ENCODE measurements at regions not wholly inside any gene's neighbourhood (a gene's known extent, or its start where the extent isn't known, plus 50 kb on each side); places are given as distances from the start of the nearest gene placed in this dataset.

DNA sequence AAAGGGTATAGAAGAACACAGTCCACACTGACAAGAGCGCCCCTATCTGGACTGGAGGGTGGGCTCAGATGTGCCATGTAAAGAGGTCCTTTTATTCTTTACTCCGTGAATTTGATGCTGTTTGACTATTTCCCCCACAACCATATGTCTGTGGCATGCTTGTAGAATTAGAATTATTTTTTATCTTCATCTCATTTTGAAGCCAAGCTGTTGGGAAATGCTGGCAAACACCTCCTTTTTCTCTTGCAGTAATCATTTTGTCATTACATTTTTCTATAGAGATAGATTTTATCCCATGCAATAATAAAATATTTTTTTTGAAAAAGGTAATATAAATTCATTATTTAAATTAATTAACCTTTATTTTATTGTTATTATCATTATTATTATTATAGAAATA is 926.6 kb upstream of the AUTS2 start:
- H3K4me3 ChIP-seq (ENCODE audit: low read depth, low read length) = no peak overlapping the region
- DNase-seq (ENCODE audit: low read depth) = no peak
- TF ChIP-seq, protein P1, sequence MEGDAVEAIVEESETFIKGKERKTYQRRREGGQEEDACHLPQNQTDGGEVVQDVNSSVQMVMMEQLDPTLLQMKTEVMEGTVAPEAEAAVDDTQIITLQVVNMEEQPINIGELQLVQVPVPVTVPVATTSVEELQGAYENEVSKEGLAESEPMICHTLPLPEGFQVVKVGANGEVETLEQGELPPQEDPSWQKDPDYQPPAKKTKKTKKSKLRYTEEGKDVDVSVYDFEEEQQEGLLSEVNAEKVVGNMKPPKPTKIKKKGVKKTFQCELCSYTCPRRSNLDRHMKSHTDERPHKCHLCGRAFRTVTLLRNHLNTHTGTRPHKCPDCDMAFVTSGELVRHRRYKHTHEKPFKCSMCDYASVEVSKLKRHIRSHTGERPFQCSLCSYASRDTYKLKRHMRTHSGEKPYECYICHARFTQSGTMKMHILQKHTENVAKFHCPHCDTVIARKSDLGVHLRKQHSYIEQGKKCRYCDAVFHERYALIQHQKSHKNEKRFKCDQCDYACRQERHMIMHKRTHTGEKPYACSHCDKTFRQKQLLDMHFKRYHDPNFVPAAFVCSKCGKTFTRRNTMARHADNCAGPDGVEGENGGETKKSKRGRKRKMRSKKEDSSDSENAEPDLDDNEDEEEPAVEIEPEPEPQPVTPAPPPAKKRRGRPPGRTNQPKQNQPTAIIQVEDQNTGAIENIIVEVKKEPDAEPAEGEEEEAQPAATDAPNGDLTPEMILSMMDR (IDR thresholded peaks at IDR 0.05; ENCODE audit: control insufficient read depth, extremely low read depth, insufficient read depth) = no peak

DNA sequence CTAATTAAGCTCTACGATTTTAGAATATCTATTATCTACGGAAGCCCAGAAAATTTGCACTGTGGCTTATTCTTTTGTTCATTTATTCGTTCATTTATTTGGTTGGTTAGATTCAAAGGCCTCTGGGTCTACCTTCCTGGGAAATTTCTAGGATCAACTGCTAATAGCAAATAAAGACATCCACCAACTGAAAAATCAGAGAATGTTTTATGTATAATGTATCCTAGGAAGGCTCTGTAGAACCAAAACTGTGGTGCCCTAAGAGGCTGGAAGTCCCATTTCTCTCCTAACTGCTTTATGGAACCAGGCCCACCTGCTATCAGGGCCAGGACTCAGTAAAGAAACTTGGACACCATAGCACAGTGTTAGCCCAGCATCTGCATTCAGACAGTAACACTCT is 923.4 kb upstream of the AUTS2 start:
- no peak for DNase-seq (ENCODE audit: low read depth)
- TF ChIP-seq, protein P1 (IDR thresholded peaks at IDR 0.05; ENCODE audit: control insufficient read depth, extremely low read depth, insufficient read depth) = no peak
- no peak overlapping the region for H3K4me3 ChIP-seq (ENCODE audit: low read depth, low read length)

DNA sequence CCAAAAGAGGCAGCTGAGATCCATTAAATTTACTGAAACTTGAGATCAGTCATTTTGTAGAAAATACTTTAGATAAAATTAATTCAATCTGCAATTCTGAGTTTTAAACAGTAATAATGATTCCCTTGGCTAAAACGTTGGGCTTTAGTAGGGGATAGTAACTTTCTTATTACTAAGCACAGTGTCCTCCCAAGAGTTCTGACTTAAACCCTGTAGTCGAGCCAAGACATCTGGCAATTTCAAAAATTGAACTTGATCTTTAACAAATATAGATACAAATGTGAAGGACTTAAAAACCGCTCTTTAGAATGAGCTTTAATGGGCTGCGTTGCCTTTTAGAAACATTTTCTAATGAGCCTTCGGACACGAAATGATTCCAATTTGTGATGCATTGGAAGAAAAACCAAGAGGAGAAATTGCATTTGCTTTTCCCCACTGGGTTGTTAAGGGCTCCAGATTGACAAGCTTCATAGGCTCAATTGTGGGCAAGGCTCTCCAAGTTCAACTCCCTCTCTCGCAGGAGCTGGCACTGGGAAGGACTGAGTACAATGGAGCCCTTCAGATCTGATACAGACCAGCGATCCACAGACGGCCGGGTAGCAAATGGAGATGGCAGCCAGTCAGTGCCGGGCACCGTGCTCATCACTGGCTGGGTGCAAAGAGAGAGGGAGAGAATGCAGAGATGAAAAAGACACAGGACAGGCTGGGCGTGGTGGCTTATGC is 921.3 kb upstream of the AUTS2 start:
- TF ChIP-seq, protein P1 (IDR thresholded peaks at IDR 0.05; ENCODE audit: control insufficient read depth, extremely low read depth, insufficient read depth) = no peak
- no peak for DNase-seq (ENCODE audit: low read depth)
- H3K4me3 ChIP-seq (ENCODE audit: low read depth, low read length) = no peak overlapping the region

DNA sequence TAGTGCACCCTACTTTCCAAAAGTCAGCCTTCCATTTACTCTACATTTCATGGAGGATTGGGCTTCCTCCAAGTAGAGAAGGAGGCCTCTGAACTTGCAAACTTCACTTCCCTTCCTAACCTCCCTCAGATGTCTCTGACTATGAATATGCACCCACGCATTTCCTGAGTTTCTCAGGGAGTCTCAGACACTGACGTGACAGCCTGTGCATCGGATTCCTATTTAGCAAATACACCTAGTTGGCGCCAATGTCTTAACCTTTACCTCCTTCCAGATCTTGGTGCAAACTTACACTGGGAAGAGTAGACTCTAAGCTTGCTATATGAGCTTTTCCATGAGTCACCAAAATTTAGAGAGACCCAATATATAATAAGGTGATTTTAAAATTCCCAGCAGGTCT is 920.1 kb upstream of the AUTS2 start:
- TF ChIP-seq, protein P1 (IDR thresholded peaks at IDR 0.05; ENCODE audit: control insufficient read depth, extremely low read depth, insufficient read depth) = no peak
- no peak overlapping the region for H3K4me3 ChIP-seq (ENCODE audit: low read depth, low read length)
- DNase-seq (ENCODE audit: low read depth) = no peak

DNA sequence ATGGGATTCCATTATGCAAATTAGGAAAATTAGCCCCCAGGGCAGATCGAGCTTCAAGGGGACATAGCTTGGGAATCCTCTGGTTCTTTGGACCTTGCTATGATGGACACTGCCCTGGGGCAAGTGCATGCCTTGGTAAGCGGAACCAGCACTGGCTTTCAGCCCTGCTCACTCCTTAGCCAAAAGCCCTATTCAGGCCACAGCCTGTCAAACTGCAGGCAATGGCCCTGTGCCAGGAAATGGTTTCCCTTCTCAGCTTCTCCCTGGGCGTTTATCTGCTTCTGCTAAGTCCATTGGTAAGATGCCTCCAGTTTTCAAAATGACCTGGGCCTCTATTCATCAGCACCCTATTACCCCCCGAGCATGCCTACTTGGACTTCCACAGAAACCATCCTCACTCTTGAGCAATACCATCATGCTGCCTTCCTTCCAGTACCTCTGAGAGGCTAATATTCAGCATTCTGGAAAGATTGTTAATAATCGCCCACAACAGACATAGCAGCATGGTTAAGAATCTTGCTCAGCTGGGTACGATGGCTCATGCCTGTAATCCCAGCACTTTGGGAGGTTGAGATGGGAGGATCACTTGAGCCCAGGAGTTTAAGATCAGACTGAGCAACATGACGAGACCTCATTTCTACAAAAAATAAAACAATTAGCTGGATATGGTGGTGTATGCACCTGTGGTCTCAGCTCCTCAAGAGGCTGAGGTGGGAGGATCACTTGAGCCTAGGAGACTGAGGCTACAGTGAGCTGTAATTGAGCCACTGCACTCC is 918.6 kb upstream of the AUTS2 start:
- TF ChIP-seq, protein P1 (IDR thresholded peaks at IDR 0.05; ENCODE audit: control insufficient read depth, extremely low read depth, insufficient read depth) = no peak
- DNase-seq (ENCODE audit: low read depth) = no peak

DNA sequence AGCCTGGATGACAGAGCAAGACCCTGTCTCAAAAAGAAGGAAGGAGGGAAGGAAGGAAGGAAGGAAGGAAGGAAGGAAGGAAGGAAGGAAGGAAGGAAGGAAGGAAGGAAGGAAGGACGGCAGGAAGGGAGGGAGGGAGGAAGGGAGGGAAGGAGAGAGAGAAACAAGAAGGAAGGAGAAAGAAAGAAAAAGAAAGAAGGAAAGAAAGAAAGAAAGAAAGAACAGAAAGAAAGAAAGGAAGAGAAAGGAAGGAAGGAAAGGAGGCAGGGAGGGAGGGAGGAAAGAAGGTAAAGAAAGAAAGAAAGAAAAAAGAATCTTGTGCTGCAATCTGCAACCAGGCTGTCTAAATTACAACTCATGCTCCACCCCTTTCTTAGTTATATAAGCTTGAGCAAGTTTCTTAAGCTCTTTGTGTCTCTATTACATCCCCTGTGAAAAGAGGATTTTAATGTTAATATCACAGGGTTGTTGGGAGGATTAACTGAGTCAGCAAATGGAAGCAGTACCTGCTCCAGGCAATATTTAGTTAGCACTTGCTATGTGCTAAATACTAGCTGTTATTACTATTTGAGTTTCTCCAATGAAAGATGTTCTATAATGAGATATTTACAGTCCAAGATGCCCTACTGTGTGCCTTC is 917.9 kb upstream of the AUTS2 start:
- no peak for DNase-seq (ENCODE audit: low read depth)
- no peak overlapping the region for H3K4me3 ChIP-seq (ENCODE audit: low read depth, low read length)
- TF ChIP-seq, protein P1 (IDR thresholded peaks at IDR 0.05; ENCODE audit: control insufficient read depth, extremely low read depth, insufficient read depth) = no peak

More for the DNA sequence above, 918.6 kb upstream of the AUTS2 start:
- no peak overlapping the region for H3K4me3 ChIP-seq (ENCODE audit: low read depth, low read length)

Measured in LNCaP clone FGC (cell line).